ENCODE measurements at regions not wholly inside any gene's neighbourhood (a gene's known extent, or its start where the extent isn't known, plus 50 kb on each side); places are given as distances from the start of the nearest gene placed in this dataset.

DNA sequence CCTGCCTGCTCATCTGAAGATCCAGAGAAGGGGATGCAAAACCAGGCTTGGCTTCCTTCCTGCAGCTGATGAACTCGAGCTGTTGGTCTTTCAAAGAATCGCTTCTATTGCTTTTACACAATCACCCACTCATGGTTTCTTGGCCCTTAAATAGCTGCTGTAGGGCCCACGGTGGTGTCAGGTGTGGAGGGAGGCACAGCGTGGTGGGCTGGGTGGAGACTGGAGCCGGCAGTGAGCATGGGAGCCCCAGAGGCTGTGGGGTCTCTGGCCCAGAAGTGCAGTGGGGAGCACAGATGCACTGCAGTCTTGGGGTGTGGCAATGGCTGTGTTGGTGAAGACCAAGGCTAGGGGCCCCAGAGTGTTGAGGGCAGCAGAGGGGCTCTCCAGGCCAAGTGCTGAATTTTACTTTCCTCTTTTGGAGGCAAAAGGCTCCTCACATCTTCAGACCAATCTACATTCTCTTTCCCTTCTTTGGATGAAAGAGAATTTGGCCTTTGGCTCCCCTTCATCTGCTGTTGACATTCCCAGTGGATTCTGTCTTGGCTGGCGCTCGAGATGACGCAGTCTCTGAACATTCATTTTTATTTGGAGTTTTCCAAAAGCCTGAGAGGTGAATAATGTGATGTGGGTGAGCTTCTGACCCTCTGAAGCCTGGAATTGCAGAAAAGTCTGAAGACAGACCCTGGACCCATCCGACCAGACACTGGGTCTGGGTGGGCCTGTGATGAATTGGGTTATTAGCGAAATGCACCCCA is 70.1 kb upstream of the ASB18 start:
- WGBS (ENCODE audit: low lambda C conversion rate): 5% methylated on average over 10 of the region's 10 CpGs
- TF ChIP-seq, protein P1, sequence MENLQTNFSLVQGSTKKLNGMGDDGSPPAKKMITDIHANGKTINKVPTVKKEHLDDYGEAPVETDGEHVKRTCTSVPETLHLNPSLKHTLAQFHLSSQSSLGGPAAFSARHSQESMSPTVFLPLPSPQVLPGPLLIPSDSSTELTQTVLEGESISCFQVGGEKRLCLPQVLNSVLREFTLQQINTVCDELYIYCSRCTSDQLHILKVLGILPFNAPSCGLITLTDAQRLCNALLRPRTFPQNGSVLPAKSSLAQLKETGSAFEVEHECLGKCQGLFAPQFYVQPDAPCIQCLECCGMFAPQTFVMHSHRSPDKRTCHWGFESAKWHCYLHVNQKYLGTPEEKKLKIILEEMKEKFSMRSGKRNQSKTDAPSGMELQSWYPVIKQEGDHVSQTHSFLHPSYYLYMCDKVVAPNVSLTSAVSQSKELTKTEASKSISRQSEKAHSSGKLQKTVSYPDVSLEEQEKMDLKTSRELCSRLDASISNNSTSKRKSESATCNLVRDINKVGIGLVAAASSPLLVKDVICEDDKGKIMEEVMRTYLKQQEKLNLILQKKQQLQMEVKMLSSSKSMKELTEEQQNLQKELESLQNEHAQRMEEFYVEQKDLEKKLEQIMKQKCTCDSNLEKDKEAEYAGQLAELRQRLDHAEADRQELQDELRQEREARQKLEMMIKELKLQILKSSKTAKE (CRISPR knock-in tag; IDR thresholded peaks at IDR 0.05; ENCODE audit: borderline replicate concordance): no peak
- TF ChIP-seq, protein P2, sequence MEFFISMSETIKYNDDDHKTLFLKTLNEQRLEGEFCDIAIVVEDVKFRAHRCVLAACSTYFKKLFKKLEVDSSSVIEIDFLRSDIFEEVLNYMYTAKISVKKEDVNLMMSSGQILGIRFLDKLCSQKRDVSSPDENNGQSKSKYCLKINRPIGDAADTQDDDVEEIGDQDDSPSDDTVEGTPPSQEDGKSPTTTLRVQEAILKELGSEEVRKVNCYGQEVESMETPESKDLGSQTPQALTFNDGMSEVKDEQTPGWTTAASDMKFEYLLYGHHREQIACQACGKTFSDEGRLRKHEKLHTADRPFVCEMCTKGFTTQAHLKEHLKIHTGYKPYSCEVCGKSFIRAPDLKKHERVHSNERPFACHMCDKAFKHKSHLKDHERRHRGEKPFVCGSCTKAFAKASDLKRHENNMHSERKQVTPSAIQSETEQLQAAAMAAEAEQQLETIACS (CRISPR knock-in tag; IDR thresholded peaks at IDR 0.05): no peak
- TF ChIP-seq ZFP41 (CRISPR knock-in tag; IDR thresholded peaks at IDR 0.05; ENCODE audit: borderline replicate concordance) (no peak), TBX2 (CRISPR knock-in tag; IDR thresholded peaks at IDR 0.05; ENCODE audit: borderline replicate concordance) (no peak), MED13 (CRISPR knock-in tag; IDR thresholded peaks at IDR 0.05) (no peak), ZBTB7A (CRISPR knock-in tag; IDR thresholded peaks at IDR 0.05) (no peak), HHEX (CRISPR knock-in tag; IDR thresholded peaks at IDR 0.05) (no peak), SATB2 (CRISPR knock-in tag; IDR thresholded peaks at IDR 0.05) (no peak)
- TF ChIP-seq, protein P3, sequence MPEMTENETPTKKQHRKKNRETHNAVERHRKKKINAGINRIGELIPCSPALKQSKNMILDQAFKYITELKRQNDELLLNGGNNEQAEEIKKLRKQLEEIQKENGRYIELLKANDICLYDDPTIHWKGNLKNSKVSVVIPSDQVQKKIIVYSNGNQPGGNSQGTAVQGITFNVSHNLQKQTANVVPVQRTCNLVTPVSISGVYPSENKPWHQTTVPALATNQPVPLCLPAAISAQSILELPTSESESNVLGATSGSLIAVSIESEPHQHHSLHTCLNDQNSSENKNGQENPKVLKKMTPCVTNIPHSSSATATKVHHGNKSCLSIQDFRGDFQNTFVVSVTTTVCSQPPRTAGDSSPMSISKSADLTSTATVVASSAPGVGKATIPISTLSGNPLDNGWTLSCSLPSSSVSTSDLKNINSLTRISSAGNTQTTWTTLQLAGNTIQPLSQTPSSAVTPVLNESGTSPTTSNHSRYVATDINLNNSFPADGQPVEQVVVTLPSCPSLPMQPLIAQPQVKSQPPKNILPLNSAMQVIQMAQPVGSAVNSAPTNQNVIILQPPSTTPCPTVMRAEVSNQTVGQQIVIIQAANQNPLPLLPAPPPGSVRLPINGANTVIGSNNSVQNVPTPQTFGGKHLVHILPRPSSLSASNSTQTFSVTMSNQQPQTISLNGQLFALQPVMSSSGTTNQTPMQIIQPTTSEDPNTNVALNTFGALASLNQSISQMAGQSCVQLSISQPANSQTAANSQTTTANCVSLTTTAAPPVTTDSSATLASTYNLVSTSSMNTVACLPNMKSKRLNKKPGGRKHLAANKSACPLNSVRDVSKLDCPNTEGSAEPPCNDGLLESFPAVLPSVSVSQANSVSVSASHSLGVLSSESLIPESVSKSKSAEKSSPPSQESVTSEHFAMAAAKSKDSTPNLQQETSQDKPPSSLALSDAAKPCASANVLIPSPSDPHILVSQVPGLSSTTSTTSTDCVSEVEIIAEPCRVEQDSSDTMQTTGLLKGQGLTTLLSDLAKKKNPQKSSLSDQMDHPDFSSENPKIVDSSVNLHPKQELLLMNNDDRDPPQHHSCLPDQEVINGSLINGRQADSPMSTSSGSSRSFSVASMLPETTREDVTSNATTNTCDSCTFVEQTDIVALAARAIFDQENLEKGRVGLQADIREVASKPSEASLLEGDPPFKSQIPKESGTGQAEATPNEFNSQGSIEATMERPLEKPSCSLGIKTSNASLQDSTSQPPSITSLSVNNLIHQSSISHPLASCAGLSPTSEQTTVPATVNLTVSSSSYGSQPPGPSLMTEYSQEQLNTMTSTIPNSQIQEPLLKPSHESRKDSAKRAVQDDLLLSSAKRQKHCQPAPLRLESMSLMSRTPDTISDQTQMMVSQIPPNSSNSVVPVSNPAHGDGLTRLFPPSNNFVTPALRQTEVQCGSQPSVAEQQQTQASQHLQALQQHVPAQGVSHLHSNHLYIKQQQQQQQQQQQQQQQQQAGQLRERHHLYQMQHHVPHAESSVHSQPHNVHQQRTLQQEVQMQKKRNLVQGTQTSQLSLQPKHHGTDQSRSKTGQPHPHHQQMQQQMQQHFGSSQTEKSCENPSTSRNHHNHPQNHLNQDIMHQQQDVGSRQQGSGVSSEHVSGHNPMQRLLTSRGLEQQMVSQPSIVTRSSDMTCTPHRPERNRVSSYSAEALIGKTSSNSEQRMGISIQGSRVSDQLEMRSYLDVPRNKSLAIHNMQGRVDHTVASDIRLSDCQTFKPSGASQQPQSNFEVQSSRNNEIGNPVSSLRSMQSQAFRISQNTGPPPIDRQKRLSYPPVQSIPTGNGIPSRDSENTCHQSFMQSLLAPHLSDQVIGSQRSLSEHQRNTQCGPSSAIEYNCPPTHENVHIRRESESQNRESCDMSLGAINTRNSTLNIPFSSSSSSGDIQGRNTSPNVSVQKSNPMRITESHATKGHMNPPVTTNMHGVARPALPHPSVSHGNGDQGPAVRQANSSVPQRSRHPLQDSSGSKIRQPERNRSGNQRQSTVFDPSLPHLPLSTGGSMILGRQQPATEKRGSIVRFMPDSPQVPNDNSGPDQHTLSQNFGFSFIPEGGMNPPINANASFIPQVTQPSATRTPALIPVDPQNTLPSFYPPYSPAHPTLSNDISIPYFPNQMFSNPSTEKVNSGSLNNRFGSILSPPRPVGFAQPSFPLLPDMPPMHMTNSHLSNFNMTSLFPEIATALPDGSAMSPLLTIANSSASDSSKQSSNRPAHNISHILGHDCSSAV (CRISPR knock-in tag; IDR thresholded peaks at IDR 0.05; ENCODE audit: borderline replicate concordance): no peak
- TF ChIP-seq, protein P4, sequence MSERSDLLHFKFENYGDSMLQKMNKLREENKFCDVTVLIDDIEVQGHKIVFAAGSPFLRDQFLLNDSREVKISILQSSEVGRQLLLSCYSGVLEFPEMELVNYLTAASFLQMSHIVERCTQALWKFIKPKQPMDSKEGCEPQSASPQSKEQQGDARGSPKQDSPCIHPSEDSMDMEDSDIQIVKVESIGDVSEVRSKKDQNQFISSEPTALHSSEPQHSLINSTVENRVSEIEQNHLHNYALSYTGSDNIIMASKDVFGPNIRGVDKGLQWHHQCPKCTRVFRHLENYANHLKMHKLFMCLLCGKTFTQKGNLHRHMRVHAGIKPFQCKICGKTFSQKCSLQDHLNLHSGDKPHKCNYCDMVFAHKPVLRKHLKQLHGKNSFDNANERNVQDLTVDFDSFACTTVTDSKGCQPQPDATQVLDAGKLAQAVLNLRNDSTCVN (CRISPR knock-in tag; IDR thresholded peaks at IDR 0.05; ENCODE audit: borderline replicate concordance): no peak

More for the DNA sequence above, 70.1 kb upstream of the ASB18 start:
- DNase-seq (ENCODE audit: low spot score): no peak
- Histone ChIP-seq H2AFZ (ENCODE audit: low read length) (no peak overlapping the region), H4K20me1 (ENCODE audit: insufficient read depth, low read length) (no peaks in the 10 kb centered on the region), H3K79me2 (ENCODE audit: insufficient read depth, low read length) (no peaks in the 10 kb centered on the region), H3K36me3 (replicated peaks in 1 of 2; ENCODE audit: control insufficient read depth in 1 of 2, insufficient read depth in 2 of 2, low read length in 2 of 2) (no peaks in the 10 kb centered on the region), H3K9me3 (ENCODE audit: low read length) (no peaks in the 10 kb centered on the region), H3K4me1 (ENCODE audit: insufficient read depth, low read length) (peaks cover 10% of the 10 kb centered on the region), H3K27ac (ENCODE audit: extremely low read length, insufficient read depth, low read length) (no peak overlapping the region), H3K9ac (ENCODE audit: insufficient read depth, low read depth, low read length) (no peak overlapping the region), H3K4me3 (replicated peaks in 1 of 3; ENCODE audit: insufficient read depth in 1 of 3, low read depth in 2 of 3, low read length in 3 of 3) (no peak overlapping the region), H3K4me2 (ENCODE audit: low read depth, low read length) (no peak overlapping the region), H3K27me3 (ENCODE audit: control insufficient read depth in 1 of 2, insufficient read depth in 2 of 2, low read length in 2 of 2) (peaks cover 4 to 47% of the 10 kb centered on the region in 2 experiments; a peak in 3 of 5 replicates)
- no TSS peak for BruUV-seq (replicated peaks)
- intact Hi-C loops (cut with micrococcal nuclease; ENCODE audit: unreplicated experiment) (no loop called here), in situ Hi-C loops (cut with HindIII; ENCODE audit: extremely low pct_ligation_motif_present, low pct_unique_long_range_greater_than_20kb) (no loop called here)
- no peak for FAIRE-seq
- CTCF ChIA-PET (ENCODE audit: low intra/inter-chr PET ratio, low total read pairs): no interaction called here
- ATAC-seq: no peak
- POLR2A ChIA-PET: no interaction called here
